ENCODE measurements at regions not wholly inside any gene's neighbourhood (a gene's known extent, or its start where the extent isn't known, plus 50 kb on each side); places are given as distances from the start of the nearest gene placed in this dataset.
A peak's percentile ranks its signal among the peaks of the same experiment; 100 is the strongest.
"Not testable (repeated sequence)": the region's sequence is repeated elsewhere in the genome, so short reads cannot be mapped to it uniquely, and the experiment has no call there.

DNA sequence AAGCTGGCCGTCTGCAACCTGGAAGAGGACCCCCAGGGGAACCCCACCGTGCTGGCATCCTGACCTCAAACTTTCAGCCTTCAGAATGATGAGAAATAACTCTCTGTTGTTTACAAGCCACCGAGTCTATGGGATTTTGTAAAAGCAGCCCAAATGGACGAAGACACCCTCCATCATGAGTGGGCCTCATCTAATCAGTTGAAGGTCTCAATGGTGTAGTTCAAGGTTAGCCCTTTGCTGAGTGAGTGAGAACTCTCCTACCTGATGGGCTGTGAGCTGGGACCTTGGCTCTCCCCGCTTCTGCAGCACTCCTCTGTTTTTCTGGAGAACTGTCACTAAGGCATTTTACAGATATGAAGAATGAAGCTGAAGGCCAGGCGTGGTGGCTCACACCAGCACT is 325.9 kb upstream of the TNRC6C start:
- Mint-ChIP-seq H3K9me3 (peaks cover 3 to 5% (median 4%) of the 10 kb centered on the region in 3 donors), H3K4me1 (peaks cover 0 to 6% (median 0%) of the 10 kb centered on the region in 3 donors), H3K27ac (no peak overlapping the region), H3K4me3 (no peak overlapping the region), H3K36me3 (peaks cover 4% of the 10 kb centered on the region), H3K27me3 (peaks cover 5 to 11% of the 10 kb centered on the region in 2 donors)
- DNase-seq (peak in 1 of 35 experiments; percentile 3), ATAC-seq (replicated peaks in 1 of 4) (no peak)
- Histone ChIP-seq H3K4me1 (ENCODE audit: control insufficient read depth in 1 of 2, extremely low read depth in 1 of 2, insufficient read depth in 2 of 2, low read length in 2 of 2) (no peaks in the 10 kb centered on the region), H3K27me3 (replicated peaks in 1 of 2; ENCODE audit: control insufficient read depth in 2 of 2, extremely low read depth in 1 of 2, insufficient read depth in 2 of 2, low read length in 1 of 2) (peaks cover 0 to 20% of the 10 kb centered on the region in 2 experiments), H3K36me3 (ENCODE audit: control insufficient read depth in 2 of 2, extremely low read depth in 1 of 2, insufficient read depth in 1 of 2, low read length in 1 of 2) (no peaks in the 10 kb centered on the region), H3K27ac (ENCODE audit: low read length) (no peak overlapping the region), H3K9me3 (no peaks in the 10 kb centered on the region), H3K4me3 (ENCODE audit: control insufficient read depth in 1 of 2, extremely low read depth in 1 of 2, low read length in 1 of 2) (no peak overlapping the region)
- POLR2A ChIA-PET = interaction anchor here in 1 of 2 donors (0.6 kb wide), 1 partner anchor 23 kb away, joined by 4 read pairs; no protein-coding TSS in a partner anchor
- CTCF ChIA-PET = no interaction called here
- 65% methylated on average over 2 of the region's 6 CpGs for WGBS (ENCODE audit: insufficient coverage)

DNA sequence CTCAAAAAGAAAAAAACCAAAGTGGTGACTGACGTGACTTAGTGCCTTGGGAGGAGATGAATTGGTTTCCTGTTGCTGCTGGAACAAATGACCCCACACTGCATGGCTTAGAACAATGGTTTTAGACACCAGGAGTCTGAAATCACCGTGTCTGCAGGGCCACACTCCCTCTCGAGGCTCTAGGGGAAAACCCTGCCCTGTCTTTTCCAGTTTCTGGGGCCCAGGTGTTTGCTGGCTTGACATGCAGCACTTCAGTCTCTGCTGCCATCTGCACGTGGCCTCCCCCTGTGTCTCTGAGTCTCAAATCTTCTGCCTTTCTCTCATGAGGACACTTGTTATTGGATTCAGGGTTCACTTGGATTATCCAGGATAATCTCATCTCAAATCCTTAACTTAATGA is 323.8 kb upstream of the TNRC6C start:
- peaks cover 0 to 21% of the 10 kb centered on the region in 2 experiments for H3K27me3 ChIP-seq (replicated peaks in 1 of 2; ENCODE audit: control insufficient read depth in 2 of 2, extremely low read depth in 1 of 2, insufficient read depth in 2 of 2, low read length in 1 of 2)
- POLR2A ChIA-PET = no interaction called here
- ATAC-seq (replicated peaks in 1 of 4) = no peak
- H3K27ac Mint-ChIP-seq = no peak overlapping the region
- peak in 1 of 35 experiments; percentile 8 for DNase-seq
- no peaks in the 10 kb centered on the region for H3K36me3 ChIP-seq (ENCODE audit: control insufficient read depth in 2 of 2, extremely low read depth in 1 of 2, insufficient read depth in 1 of 2, low read length in 1 of 2)
- no peaks in the 10 kb centered on the region for H3K4me1 ChIP-seq (ENCODE audit: control insufficient read depth in 1 of 2, extremely low read depth in 1 of 2, insufficient read depth in 2 of 2, low read length in 2 of 2)
- H3K9me3 Mint-ChIP-seq = no peaks in the 10 kb centered on the region
- no peaks in the 10 kb centered on the region for H3K9me3 ChIP-seq
- 13% methylated on average over 3 of the region's 4 CpGs for WGBS (ENCODE audit: insufficient coverage)
- no peak overlapping the region for H3K4me3 Mint-ChIP-seq
- no peak overlapping the region for H3K4me3 ChIP-seq (ENCODE audit: control insufficient read depth in 1 of 2, extremely low read depth in 1 of 2, low read length in 1 of 2)
- H3K27ac ChIP-seq (ENCODE audit: low read length) = no peak overlapping the region
- peaks cover 0 to 14% of the 10 kb centered on the region in 2 donors for H3K27me3 Mint-ChIP-seq
- CTCF ChIA-PET = no interaction called here
- H3K4me1 Mint-ChIP-seq = peaks cover 0 to 6% (median 0%) of the 10 kb centered on the region in 3 donors
- no peaks in the 10 kb centered on the region for H3K36me3 Mint-ChIP-seq

DNA sequence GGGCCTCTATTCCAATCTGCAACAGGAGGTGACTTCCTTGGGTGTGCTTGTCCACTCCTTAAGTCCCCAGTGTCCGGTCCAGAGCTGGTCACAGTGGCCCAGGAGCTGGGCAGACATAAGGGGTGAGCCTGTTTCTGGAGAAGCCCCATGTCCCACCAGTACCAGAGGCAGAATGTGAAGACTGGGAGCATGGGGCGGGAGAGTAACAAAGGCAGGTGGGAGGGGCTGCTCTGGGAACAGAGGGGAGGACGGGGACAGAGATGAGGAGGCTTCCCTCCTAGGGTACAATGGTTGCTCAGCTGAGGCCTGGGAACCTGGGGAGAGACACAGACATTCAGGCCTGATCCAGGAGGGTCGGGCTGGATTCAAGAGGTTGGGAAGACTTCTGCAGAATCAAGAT is 323.3 kb upstream of the TNRC6C start:
- ATAC-seq (replicated peaks in 1 of 4) (no peak), DNase-seq (peak in 1 of 35 experiments; percentile 4)
- POLR2A ChIA-PET = no interaction called here
- no peak overlapping the region for H3K27ac Mint-ChIP-seq
- H3K4me3 Mint-ChIP-seq = no peak overlapping the region
- CTCF ChIA-PET = no interaction called here
- Histone ChIP-seq H3K27me3 (replicated peaks in 1 of 2; ENCODE audit: control insufficient read depth in 2 of 2, extremely low read depth in 1 of 2, insufficient read depth in 2 of 2, low read length in 1 of 2) (peaks cover 0 to 21% of the 10 kb centered on the region in 2 experiments), H3K9me3 (no peaks in the 10 kb centered on the region), H3K4me3 (ENCODE audit: control insufficient read depth in 1 of 2, extremely low read depth in 1 of 2, low read length in 1 of 2) (no peak overlapping the region), H3K4me1 (ENCODE audit: control insufficient read depth in 1 of 2, extremely low read depth in 1 of 2, insufficient read depth in 2 of 2, low read length in 2 of 2) (no peaks in the 10 kb centered on the region), H3K36me3 (ENCODE audit: control insufficient read depth in 2 of 2, extremely low read depth in 1 of 2, insufficient read depth in 1 of 2, low read length in 1 of 2) (no peaks in the 10 kb centered on the region), H3K27ac (ENCODE audit: low read length) (no peak overlapping the region)
- peaks cover 3 to 12% of the 10 kb centered on the region in 2 donors for H3K27me3 Mint-ChIP-seq
- no peaks in the 10 kb centered on the region for H3K36me3 Mint-ChIP-seq
- WGBS (ENCODE audit: insufficient coverage) = 84% methylated on average over 3 of the region's 4 CpGs
- H3K4me1 Mint-ChIP-seq = peaks cover 0 to 6% (median 0%) of the 10 kb centered on the region in 3 donors
- H3K9me3 Mint-ChIP-seq = no peaks in the 10 kb centered on the region

DNA sequence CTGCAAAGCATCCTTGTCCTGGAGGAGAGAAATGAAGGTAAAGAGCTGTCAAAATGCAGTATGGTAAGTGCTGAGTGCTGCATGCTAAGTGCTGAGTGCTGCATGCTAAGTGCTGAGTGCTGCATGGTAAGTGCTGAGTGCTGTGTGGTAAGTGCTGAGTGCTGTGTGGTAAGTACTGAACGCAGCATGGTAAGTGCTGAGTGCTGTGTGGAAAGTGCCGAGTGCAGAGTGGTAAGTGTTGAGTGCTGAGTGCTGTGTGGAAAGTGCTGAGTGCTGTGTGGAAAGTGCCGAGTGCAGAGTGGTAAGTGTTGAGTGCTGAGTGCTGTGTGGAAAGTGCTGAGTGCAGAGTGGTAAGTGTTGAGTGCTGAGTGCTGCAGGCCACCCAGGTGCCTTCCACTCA is 322.7 kb upstream of the TNRC6C start:
- H3K27ac ChIP-seq (ENCODE audit: low read length); ATAC-seq (replicated peaks in 1 of 4); POLR2A ChIA-PET; H3K9me3 Mint-ChIP-seq; H3K4me3 ChIP-seq (ENCODE audit: control insufficient read depth in 1 of 2, extremely low read depth in 1 of 2, low read length in 1 of 2); H3K9me3 ChIP-seq; H3K4me1 ChIP-seq (ENCODE audit: control insufficient read depth in 1 of 2, extremely low read depth in 1 of 2, insufficient read depth in 2 of 2, low read length in 2 of 2); H3K4me1 Mint-ChIP-seq; H3K27ac Mint-ChIP-seq; H3K4me3 Mint-ChIP-seq; H3K36me3 Mint-ChIP-seq; H3K36me3 ChIP-seq (ENCODE audit: control insufficient read depth in 2 of 2, extremely low read depth in 1 of 2, insufficient read depth in 1 of 2, low read length in 1 of 2); CTCF ChIA-PET: not testable (repeated sequence)
- H3K27me3 ChIP-seq (replicated peaks in 1 of 2; ENCODE audit: control insufficient read depth in 2 of 2, extremely low read depth in 1 of 2, insufficient read depth in 2 of 2, low read length in 1 of 2) = peaks cover 0 to 19% of the 10 kb centered on the region in 2 experiments
- WGBS (ENCODE audit: insufficient coverage) = 85% methylated on average over 3 of the region's 3 CpGs
- DNase-seq = peak in 1 of 35 experiments; percentile 1
- H3K27me3 Mint-ChIP-seq = peaks cover 3 to 10% of the 10 kb centered on the region in 2 donors

DNA sequence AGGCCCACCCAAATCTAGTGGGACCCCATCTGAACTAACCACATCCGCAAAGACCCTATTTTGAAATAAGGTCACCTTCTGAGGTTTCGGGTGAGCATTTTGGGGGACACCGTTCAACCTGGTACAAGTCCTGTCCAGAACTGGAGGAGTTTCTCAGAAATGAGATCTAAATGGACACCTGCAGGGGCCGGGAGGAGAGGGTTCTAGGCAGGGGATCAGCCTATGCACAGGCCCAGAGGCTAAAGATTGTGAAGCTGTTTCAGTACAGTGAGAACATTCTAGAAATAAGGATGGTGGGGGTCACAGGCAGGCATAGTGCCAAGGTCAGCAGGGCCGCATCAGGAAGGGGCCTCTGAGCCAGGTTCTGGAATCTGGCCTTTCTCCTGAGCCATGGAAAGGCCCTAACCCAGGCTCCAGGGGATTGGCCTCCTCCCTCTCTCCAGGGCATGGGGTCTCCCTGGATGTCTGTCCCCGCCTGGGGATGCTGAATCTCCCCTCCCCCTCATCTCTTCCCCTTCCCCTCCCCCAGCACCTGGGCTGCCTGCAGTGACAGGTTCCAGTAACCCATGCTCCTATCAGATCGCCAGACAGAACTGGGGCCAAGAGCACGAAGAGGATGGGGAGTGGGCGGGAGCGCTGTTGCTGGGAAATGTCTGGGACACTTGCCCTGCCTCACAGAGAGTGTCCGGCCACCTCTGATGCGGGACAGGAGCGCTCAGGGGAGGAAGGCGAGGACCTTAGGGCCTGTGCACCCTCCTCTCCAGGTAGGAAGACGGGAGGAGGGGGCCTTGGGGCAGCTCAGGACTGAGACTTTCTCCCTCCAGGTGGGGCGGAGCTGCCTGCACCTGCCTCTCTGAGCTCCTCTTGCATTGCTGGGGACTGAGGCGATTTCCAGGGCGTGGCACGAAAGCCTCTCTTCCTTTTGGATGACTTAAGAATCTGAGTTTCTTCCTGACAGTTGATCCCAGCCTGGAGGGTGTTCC is 321.4 kb upstream of the TNRC6C start:
- no peak overlapping the region for H3K4me3 ChIP-seq (ENCODE audit: control insufficient read depth in 1 of 2, extremely low read depth in 1 of 2, low read length in 1 of 2)
- peaks cover 0 to 12% of the 10 kb centered on the region in 2 experiments for H3K27me3 ChIP-seq (replicated peaks in 1 of 2; ENCODE audit: control insufficient read depth in 2 of 2, extremely low read depth in 1 of 2, insufficient read depth in 2 of 2, low read length in 1 of 2)
- ChIA-PET CTCF (no interaction called here), POLR2A (no interaction called here)
- Mint-ChIP-seq H3K27me3 (peaks cover 3 to 7% of the 10 kb centered on the region in 2 donors), H3K9me3 (no peaks in the 10 kb centered on the region), H3K4me1 (peaks cover 0 to 6% (median 0%) of the 10 kb centered on the region in 3 donors), H3K27ac (no peak overlapping the region), H3K36me3 (no peaks in the 10 kb centered on the region), H3K4me3 (no peak overlapping the region)
- H3K4me1 ChIP-seq (ENCODE audit: control insufficient read depth in 1 of 2, extremely low read depth in 1 of 2, insufficient read depth in 2 of 2, low read length in 2 of 2) = no peaks in the 10 kb centered on the region
- no peak for DNase-seq
- no peaks in the 10 kb centered on the region for H3K36me3 ChIP-seq (ENCODE audit: control insufficient read depth in 2 of 2, extremely low read depth in 1 of 2, insufficient read depth in 1 of 2, low read length in 1 of 2)
- H3K27ac ChIP-seq (ENCODE audit: low read length) = no peak overlapping the region
- 86% methylated on average over 16 of the region's 19 CpGs for WGBS (ENCODE audit: insufficient coverage)
- no peaks in the 10 kb centered on the region for H3K9me3 ChIP-seq
- no peak for ATAC-seq (replicated peaks in 1 of 4)

DNA sequence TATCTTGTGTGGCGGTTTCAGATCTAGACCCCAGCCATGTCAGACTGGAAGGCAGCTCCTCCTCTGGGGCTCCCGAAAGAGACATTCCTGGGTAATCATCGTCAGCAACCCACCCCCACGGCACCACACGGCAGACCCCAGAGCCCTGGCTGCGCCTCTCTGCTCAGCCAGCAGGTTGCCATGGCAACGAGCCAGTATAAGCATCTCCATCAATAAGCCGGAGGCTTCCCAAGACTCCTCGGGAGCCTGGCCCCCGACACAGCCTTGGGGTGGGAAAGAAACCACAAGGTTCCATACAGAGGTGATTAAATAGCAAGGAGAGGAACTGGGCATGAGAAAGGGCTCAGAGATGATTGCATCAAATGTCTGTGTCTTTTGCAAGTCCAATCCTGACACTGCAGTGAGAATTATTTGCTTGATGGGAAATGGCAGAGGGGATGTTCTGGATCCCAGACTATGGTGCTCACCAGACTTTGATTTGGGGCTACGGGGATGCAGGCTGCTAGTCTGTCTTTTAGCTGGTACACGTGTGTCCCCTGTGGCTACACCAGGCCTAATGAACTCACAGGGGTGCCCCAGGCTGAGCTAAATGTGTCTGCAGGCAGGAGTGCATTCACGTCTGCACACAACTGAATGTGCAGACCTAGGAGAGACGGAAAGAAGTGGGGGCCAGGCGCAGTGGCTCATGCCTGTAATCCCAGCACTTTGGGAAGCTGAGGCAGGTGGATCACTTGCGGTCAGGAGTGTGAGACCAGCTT is 320.5 kb upstream of the TNRC6C start:
- H3K27me3 Mint-ChIP-seq = peaks cover 3 to 7% of the 10 kb centered on the region in 2 donors
- Histone ChIP-seq H3K4me3 (ENCODE audit: control insufficient read depth in 1 of 2, extremely low read depth in 1 of 2, low read length in 1 of 2) (no peak overlapping the region), H3K27ac (ENCODE audit: low read length) (no peak overlapping the region), H3K27me3 (replicated peaks in 1 of 2; ENCODE audit: control insufficient read depth in 2 of 2, extremely low read depth in 1 of 2, insufficient read depth in 2 of 2, low read length in 1 of 2) (peaks cover 0 to 12% of the 10 kb centered on the region in 2 experiments), H3K4me1 (ENCODE audit: control insufficient read depth in 1 of 2, extremely low read depth in 1 of 2, insufficient read depth in 2 of 2, low read length in 2 of 2) (no peaks in the 10 kb centered on the region), H3K9me3 (no peaks in the 10 kb centered on the region), H3K36me3 (ENCODE audit: control insufficient read depth in 2 of 2, extremely low read depth in 1 of 2, insufficient read depth in 1 of 2, low read length in 1 of 2) (no peaks in the 10 kb centered on the region)
- H3K36me3 Mint-ChIP-seq = no peaks in the 10 kb centered on the region
- H3K4me3 Mint-ChIP-seq = no peak overlapping the region
- ChIA-PET POLR2A (no interaction called here), CTCF (no interaction called here)
- no peak for ATAC-seq (replicated peaks in 1 of 4)
- DNase-seq = peak in 1 of 35 experiments; percentile 3
- H3K9me3 Mint-ChIP-seq = no peaks in the 10 kb centered on the region
- 89% methylated on average over 16 of the region's 16 CpGs for WGBS (ENCODE audit: insufficient coverage)
- H3K27ac Mint-ChIP-seq = no peak overlapping the region
- H3K4me1 Mint-ChIP-seq = peaks cover 0 to 6% (median 0%) of the 10 kb centered on the region in 3 donors
